ENCODE measurements at regions not wholly inside any gene's neighbourhood (a gene's known extent, or its start where the extent isn't known, plus 50 kb on each side); places are given as distances from the start of the nearest gene placed in this dataset.

DNA sequence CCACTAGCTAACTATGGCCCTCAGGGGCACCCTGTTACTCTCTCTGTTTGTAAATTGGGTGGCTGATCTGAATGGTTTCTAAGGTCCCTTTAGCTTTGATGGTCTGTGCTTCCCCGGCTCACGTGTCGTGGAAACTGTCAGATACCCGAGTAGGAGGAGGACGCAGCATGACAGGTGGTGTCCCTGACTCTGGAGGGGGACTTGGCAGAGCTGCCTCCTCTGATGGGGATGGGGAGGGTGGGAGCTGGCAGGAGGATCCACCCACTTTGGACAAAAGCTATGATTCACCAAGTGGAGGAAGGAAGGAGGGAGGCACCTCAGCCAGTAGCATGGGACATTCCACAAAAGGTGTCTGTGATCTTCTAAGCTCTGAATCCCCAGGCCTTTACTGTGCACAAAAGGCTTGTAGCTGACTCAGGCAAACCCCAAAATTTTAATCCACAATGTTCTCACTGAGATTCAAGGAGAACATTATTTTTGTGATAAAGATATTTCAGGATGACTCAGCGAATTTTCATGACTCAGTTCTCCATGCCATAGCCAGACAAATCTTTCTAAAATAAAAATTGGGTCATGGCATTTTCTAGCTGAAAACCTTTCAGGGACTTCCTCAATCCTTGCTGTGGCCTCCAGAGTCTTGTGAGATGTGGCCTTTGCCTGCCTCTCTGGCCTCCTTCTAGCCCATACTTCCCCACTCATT lies 131.0 kb upstream of the BRINP1 start:
- H3F3A ChIP-seq (ENCODE audit: control insufficient read depth, insufficient read depth) = no peaks in the 10 kb centered on the region

DNA sequence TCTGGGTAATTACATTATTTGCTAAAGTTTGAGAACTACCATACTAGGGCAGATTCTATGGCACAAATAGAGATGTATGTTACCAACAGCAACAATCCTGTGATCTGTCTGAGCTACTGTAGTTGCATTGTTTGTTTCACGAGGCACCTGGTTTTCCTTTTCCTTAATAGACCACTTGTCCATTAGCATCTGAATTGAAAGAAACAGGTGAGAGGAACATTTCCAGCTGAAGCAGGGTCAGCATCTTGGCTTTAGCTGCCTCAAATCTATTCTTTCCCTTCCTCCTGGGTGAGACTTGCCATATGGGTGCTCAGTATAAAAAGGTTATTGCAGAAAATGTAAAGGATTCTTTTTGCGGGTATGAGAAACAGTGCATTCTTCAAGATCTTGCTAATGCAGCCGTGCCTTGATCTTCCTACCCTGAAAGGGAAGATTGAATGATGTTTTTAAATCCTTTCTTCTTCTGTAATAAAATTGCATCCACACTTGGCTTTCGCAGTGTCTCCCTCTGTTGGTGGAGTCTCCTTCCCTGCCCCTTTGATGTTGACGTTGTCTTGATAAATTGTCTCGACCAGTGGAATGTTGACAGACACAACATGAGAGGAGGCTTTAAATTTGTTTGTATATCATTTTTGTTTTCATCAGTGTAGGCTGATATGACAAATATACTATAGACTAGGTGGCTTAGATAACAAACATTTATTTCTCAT lies 118.0 kb upstream of the BRINP1 start:
- H3F3A ChIP-seq (ENCODE audit: control insufficient read depth, insufficient read depth) = no peaks in the 10 kb centered on the region
- H3K9me3 ChIP-seq (ENCODE audit: control insufficient read depth, insufficient read depth, low read length) = no peaks in the 10 kb centered on the region
- H3K79me2 ChIP-seq (ENCODE audit: control insufficient read depth, low read length) = no peaks in the 10 kb centered on the region
- H3K9me2 ChIP-seq (replicated peaks; ENCODE audit: control insufficient read depth, low read length) = no peaks in the 10 kb centered on the region
- no peak overlapping the region for H3K4me3 ChIP-seq (ENCODE audit: low read length)
- TF ChIP-seq EZH2phosphoT487 (IDR thresholded peaks at IDR 0.05; ENCODE audit: borderline replicate concordance, low read length) = no peak
- TF ChIP-seq, protein P1, sequence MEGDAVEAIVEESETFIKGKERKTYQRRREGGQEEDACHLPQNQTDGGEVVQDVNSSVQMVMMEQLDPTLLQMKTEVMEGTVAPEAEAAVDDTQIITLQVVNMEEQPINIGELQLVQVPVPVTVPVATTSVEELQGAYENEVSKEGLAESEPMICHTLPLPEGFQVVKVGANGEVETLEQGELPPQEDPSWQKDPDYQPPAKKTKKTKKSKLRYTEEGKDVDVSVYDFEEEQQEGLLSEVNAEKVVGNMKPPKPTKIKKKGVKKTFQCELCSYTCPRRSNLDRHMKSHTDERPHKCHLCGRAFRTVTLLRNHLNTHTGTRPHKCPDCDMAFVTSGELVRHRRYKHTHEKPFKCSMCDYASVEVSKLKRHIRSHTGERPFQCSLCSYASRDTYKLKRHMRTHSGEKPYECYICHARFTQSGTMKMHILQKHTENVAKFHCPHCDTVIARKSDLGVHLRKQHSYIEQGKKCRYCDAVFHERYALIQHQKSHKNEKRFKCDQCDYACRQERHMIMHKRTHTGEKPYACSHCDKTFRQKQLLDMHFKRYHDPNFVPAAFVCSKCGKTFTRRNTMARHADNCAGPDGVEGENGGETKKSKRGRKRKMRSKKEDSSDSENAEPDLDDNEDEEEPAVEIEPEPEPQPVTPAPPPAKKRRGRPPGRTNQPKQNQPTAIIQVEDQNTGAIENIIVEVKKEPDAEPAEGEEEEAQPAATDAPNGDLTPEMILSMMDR (IDR thresholded peaks at IDR 0.05; ENCODE audit: low read depth, low read length, poor library complexity, severe bottlenecking) = no peak
- no peak overlapping the region for H3K27ac ChIP-seq (ENCODE audit: low read depth, low read length)
- H4K20me1 ChIP-seq (ENCODE audit: control insufficient read depth, insufficient read depth, low read depth, low read length) = no peaks in the 10 kb centered on the region
- no peak overlapping the region for H3K4me2 ChIP-seq (ENCODE audit: low read length)
- peaks cover 4% of the 10 kb centered on the region for H3K27me3 ChIP-seq (ENCODE audit: control insufficient read depth, low read length)
- no peaks in the 10 kb centered on the region for H3K36me3 ChIP-seq (ENCODE audit: control insufficient read depth, low read length)
- H3K4me1 ChIP-seq (ENCODE audit: control insufficient read depth, low read length) = no peaks in the 10 kb centered on the region

More for the DNA sequence above, 131.0 kb upstream of the BRINP1 start:
- no peaks in the 10 kb centered on the region for H3K79me2 ChIP-seq (ENCODE audit: control insufficient read depth, low read length)
- no peaks in the 10 kb centered on the region for H3K36me3 ChIP-seq (ENCODE audit: control insufficient read depth, low read length)
- no peaks in the 10 kb centered on the region for H3K9me2 ChIP-seq (replicated peaks; ENCODE audit: control insufficient read depth, low read length)
- H3K9me3 ChIP-seq (ENCODE audit: control insufficient read depth, insufficient read depth, low read length) = no peaks in the 10 kb centered on the region
- no peak overlapping the region for H3K4me2 ChIP-seq (ENCODE audit: low read length)
- no peaks in the 10 kb centered on the region for H3K27me3 ChIP-seq (ENCODE audit: control insufficient read depth, low read length)
- no peak for TF ChIP-seq EZH2phosphoT487 (IDR thresholded peaks at IDR 0.05; ENCODE audit: borderline replicate concordance, low read length)
- TF ChIP-seq, protein P1 (IDR thresholded peaks at IDR 0.05; ENCODE audit: low read depth, low read length, poor library complexity, severe bottlenecking) = no peak
- no peak overlapping the region for H3K4me3 ChIP-seq (ENCODE audit: low read length)
- no peaks in the 10 kb centered on the region for H4K20me1 ChIP-seq (ENCODE audit: control insufficient read depth, insufficient read depth, low read depth, low read length)
- H3K27ac ChIP-seq (ENCODE audit: low read depth, low read length) = no peak overlapping the region
- H3K4me1 ChIP-seq (ENCODE audit: control insufficient read depth, low read length) = no peaks in the 10 kb centered on the region

DNA sequence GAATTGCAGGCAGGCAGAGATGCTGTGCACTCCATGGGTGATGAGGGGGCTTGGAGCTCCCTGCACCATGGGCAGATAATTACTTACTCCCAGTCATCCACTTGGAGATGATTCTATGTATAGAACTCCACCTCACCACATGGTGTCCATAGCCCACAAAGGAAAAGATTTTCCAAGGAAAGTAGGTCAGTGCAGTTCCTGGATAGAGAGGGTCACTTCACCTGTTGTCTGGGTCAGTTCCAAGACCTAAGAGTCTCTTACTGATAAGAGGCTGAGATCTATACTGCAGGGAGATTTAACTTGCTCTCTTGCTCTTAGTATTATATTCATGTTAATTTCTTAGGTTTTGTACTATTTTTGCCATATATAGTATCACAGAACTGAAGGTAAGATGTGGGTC lies 113.9 kb upstream of the BRINP1 start:
- peaks cover 4% of the 10 kb centered on the region for H3K27me3 ChIP-seq (ENCODE audit: control insufficient read depth, low read length)
- no peaks in the 10 kb centered on the region for H3F3A ChIP-seq (ENCODE audit: control insufficient read depth, insufficient read depth)
- no peak for TF ChIP-seq EZH2phosphoT487 (IDR thresholded peaks at IDR 0.05; ENCODE audit: borderline replicate concordance, low read length)
- TF ChIP-seq, protein P1 (IDR thresholded peaks at IDR 0.05; ENCODE audit: low read depth, low read length, poor library complexity, severe bottlenecking) = no peak
- H3K4me3 ChIP-seq (ENCODE audit: low read length) = no peak overlapping the region
- H3K9me2 ChIP-seq (replicated peaks; ENCODE audit: control insufficient read depth, low read length) = no peaks in the 10 kb centered on the region
- H3K4me1 ChIP-seq (ENCODE audit: control insufficient read depth, low read length) = no peaks in the 10 kb centered on the region
- H3K36me3 ChIP-seq (ENCODE audit: control insufficient read depth, low read length) = no peaks in the 10 kb centered on the region
- H3K9me3 ChIP-seq (ENCODE audit: control insufficient read depth, insufficient read depth, low read length) = no peaks in the 10 kb centered on the region
- no peak overlapping the region for H3K4me2 ChIP-seq (ENCODE audit: low read length)
- no peaks in the 10 kb centered on the region for H3K79me2 ChIP-seq (ENCODE audit: control insufficient read depth, low read length)
- H3K27ac ChIP-seq (ENCODE audit: low read depth, low read length) = no peak overlapping the region
- no peaks in the 10 kb centered on the region for H4K20me1 ChIP-seq (ENCODE audit: control insufficient read depth, insufficient read depth, low read depth, low read length)

All from DOHH2 (cell line).